Dermis blood vessel endothelial cell (primary cell): ENCODE measurements at regions not wholly inside any gene's neighbourhood (a gene's known extent, or its start where the extent isn't known, plus 50 kb on each side); places are given as distances from the start of the nearest gene placed in this dataset.
"Not testable (repeated sequence)": the region's sequence is repeated elsewhere in the genome, so short reads cannot be mapped to it uniquely, and the experiment has no call there.

Experiments used
- DNase-seq: peaks from one replicate; pipeline ENCODE4 v3.0.0; 2010

GRCh38 chr5:105274079-105274478 lies 1711.5 kb upstream of the NUDT12 start:
- no peak for DNase-seq

GRCh38 chr5:105263515-105263914 lies 1700.9 kb upstream of the NUDT12 start:
- no peak for DNase-seq

GRCh38 chr5:105259581-105260217 lies 1697.1 kb upstream of the NUDT12 start:
- no peak for DNase-seq

GRCh38 chr5:105238561-105238960 lies 1676.0 kb upstream of the NUDT12 start:
- DNase-seq: no peak

GRCh38 chr5:105230516-105231157 lies 1668.0 kb upstream of the NUDT12 start:
- DNase-seq: no peak

GRCh38 chr5:105218018-105218417 lies 1655.4 kb upstream of the NUDT12 start:
- no peak for DNase-seq

- DNase-seq: no peak
These were observed 1650.5 kb upstream of the NUDT12 start for GRCh38 chr5:105213078-105213477.

GRCh38 chr5:105207066-105207465 lies 1644.5 kb upstream of the NUDT12 start:
- no peak for DNase-seq

GRCh38 chr5:105197531-105197930 lies 1634.9 kb upstream of the NUDT12 start:
- no peak for DNase-seq

- DNase-seq: no peak
These were observed 1633.2 kb upstream of the NUDT12 start for GRCh38 chr5:105195765-105196164.

GRCh38 chr5:105172918-105173317 lies 1610.3 kb upstream of the NUDT12 start:
- no peak for DNase-seq

GRCh38 chr5:105168806-105169205 lies 1606.2 kb upstream of the NUDT12 start:
- DNase-seq: no peak

GRCh38 chr5:105167092-105167491 lies 1604.5 kb upstream of the NUDT12 start:
- no peak for DNase-seq

- DNase-seq: no peak
These were observed 1601.0 kb upstream of the NUDT12 start for GRCh38 chr5:105163547-105163946.

GRCh38 chr5:105162557-105162956 lies 1600.0 kb upstream of the NUDT12 start:
- not testable (repeated sequence) for DNase-seq

- no peak for DNase-seq
These were observed 1595.9 kb upstream of the NUDT12 start for GRCh38 chr5:105158526-105158925.

- DNase-seq: no peak
These were observed 1587.7 kb upstream of the NUDT12 start for GRCh38 chr5:105150323-105150722.

- no peak for DNase-seq
These were observed 1584.3 kb upstream of the NUDT12 start for GRCh38 chr5:105146867-105147266.

- no peak for DNase-seq
These were observed 1582.6 kb upstream of the NUDT12 start for GRCh38 chr5:105145152-105145551.

- no peak for DNase-seq
These were observed 1571.7 kb upstream of the NUDT12 start for GRCh38 chr5:105134328-105134727.

- DNase-seq: no peak
These were observed 1570.5 kb upstream of the NUDT12 start for GRCh38 chr5:105133087-105133486.

- DNase-seq: no peak
These were observed 1570.0 kb upstream of the NUDT12 start for GRCh38 chr5:105132581-105132980.

- no peak for DNase-seq
These were observed 1568.5 kb upstream of the NUDT12 start for GRCh38 chr5:105131045-105131444.

- DNase-seq: no peak
These were observed 1539.0 kb upstream of the NUDT12 start for GRCh38 chr5:105101577-105101976.

- no peak for DNase-seq
These were observed 1526.4 kb upstream of the NUDT12 start for GRCh38 chr5:105088961-105089360.
